HTR-8/SVneo (cell line): ENCODE measurements at regions not wholly inside any gene's neighbourhood (a gene's known extent, or its start where the extent isn't known, plus 50 kb on each side); places are given as distances from the start of the nearest gene placed in this dataset.

Source experiments
- DNase-seq: peaks from one replicate; pipeline ENCODE4 v3.0.0; 2011; ENCODE audit warnings: low spot score, mixed read lengths; ENCODE audit not compliant: insufficient read length
- FAIRE-seq: peaks from 2 replicates; lab custom pipeline; 2011; peaks lifted over from hg19 to GRCh38; lab: Jason Lieb, UNC

DNA sequence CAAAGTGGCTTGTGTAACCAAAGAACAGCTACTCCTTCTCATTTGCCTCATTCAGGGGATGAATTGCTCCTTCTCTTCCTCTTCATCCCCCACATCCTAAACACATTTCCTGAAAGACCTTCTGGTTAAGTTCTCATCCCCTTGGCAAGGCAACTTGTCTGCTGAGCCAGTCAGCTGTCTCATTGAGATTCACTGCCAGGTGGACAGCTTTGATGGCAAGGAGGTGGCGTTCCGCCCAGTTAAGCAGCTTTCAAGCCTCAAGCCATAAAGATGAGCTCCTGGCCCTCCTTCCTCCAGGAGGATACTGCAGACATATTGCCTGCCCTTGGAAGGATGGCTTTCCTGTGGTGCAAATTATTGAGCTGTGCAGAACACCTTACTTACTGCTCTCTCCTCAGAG, 448.6 kb upstream of the MPDZ start:
- no peak for FAIRE-seq
- no peak for DNase-seq

- no peak for FAIRE-seq
- DNase-seq: no peak
These were observed 447.3 kb upstream of the MPDZ start for GRCh38 chr9:13726746-13727145.

- no peak for FAIRE-seq
These were observed 446.0 kb upstream of the MPDZ start for GRCh38 chr9:13725516-13725915.

DNA sequence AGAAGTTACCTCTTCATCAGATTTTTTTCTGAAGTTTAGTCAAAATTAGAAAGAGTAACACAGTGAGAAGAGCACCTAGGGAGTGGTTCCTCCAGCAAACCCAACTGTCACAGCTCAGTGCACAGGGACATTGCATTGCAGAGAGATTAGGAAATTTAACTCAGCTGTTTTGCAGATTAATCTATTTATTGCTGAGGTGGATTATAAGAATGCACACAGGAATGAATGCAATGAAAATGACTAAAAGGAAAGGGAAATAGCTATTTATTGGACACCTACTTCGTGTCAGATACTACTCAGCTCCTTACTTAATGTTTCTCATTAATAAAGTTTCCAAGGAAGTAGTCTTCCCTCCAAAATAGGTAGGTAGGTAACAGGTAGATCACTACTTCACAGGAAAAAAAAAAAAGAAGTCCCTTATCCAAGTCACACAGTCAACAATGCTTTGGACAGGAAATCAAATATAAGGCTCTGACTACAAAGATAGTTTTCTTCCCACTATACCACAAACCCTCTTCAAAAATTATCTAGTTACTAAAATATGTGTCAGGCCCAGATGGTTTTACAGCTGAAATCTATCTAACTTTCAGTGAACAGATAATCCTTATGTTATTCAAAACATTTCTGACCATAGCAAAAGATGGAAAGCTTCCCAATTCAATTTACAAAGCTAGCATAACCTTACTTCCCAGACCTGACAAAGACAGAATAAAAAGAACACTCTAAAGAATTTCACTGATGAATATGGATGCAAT, 442.2 kb upstream of the MPDZ start:
- no peak for DNase-seq
- FAIRE-seq: no peak

More at GRCh38 chr9:13725516-13725915, 446.0 kb upstream of the MPDZ start:
- no peak for DNase-seq

DNA sequence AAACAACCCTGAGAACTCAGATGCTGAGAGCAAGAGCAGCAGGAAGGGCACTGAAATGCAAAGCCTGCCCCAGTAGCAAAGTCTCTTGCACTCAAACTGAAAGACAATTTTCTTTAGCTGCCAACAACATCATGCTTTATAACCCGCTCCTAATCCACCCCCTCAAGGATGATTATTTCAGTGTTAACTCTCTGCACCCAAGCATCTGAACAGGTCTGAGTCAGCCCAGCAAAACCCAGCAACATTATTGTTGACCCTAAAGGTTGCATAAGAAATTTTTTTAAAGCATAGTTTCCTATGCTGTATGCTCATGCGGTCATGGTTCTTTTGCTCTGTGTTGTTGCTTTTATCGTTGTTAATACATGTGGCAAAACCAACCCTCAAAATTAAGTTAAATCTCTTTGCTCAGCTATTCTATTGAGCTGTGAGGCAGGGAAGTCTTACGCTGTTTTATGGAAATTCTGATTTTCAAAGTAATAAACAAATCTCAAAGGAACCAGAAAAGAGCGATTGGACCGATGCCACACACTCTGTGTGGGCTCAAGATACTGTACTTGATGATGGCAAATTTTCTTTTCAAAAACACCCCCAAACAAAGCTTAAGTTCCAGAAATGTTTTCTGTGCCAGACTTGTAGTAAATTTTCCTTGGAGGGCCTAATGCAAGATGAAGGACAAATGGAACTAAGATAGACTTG, 440.6 kb upstream of the MPDZ start:
- no peak for FAIRE-seq
- no peak for DNase-seq

DNA sequence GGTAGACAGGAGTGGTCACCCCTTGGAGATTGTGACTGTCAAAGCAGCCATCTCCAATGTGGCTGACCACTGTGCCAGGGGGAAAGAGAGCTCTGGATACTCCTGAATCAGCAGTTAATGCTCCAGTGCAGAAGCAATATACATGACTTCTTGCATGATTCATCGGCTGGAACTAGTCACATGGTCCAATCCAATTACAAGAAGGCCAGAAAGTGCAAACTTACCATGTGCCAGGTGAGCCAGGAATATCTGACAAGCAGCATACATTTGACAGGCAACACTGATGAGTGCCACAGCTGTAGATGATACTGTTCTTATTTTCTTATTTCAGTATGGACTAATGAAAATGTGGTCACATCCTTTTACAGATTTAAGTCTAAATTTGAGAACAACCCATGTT, 440.0 kb upstream of the MPDZ start:
- FAIRE-seq (no peak), DNase-seq (no peak)

GRCh38 chr9:13718539-13718938, 439.0 kb upstream of the MPDZ start:
- FAIRE-seq: no peak
- no peak for DNase-seq

DNA sequence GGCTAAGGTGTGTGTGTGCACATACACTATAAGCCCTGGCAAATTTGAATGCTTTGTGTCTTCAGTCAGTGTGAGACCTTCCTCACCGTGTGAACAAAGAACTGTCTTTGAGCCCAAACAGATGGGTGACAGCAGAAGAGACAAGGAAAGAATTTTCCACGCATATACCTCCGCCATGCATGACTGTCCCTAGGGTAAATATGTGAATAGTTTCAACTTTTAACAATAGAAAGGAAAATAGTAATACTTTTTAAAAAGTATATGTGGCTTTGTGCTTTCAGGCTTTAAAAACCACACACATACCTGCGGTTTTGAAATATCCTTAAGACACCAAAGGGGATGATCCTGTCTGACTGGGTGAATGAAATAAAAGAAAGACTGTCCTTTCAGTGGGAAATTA, 438.6 kb upstream of the MPDZ start:
- FAIRE-seq: no peak

DNA sequence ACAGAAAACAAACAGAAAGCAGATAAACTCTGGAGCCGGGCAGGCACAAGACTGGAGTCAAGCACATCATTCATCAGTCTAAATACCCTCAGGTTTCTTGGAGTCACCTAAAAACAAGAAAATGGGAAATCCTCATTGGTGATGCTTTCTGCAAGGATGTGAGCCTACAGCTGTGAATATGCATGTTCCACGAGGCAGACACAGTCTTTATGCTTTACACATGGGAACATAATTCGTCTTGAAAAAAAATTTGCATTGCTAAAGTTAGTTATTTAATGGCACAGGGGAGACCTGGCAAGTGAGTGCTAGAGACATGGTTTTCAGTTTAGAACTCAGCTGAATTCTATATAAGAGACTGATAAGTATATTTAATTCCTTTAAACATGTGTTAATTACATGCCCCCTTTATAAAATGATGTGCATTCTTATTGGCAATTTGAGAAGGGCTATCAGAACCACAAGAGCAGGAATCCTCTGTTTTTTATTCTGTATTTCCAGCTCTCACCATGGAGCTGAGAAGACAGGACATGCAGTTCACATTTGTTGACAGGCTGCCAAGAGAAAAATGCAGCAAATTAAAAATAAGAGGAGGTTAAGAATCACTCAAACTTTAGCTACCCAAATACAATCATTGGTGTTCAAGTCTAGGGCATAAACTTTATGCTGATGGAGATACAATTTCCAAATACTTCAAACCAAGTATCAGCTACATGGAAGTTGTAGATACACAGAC, 438.0 kb upstream of the MPDZ start:
- DNase-seq (no peak), FAIRE-seq (no peak)

More for the DNA sequence above, 438.6 kb upstream of the MPDZ start:
- no peak for DNase-seq

DNA sequence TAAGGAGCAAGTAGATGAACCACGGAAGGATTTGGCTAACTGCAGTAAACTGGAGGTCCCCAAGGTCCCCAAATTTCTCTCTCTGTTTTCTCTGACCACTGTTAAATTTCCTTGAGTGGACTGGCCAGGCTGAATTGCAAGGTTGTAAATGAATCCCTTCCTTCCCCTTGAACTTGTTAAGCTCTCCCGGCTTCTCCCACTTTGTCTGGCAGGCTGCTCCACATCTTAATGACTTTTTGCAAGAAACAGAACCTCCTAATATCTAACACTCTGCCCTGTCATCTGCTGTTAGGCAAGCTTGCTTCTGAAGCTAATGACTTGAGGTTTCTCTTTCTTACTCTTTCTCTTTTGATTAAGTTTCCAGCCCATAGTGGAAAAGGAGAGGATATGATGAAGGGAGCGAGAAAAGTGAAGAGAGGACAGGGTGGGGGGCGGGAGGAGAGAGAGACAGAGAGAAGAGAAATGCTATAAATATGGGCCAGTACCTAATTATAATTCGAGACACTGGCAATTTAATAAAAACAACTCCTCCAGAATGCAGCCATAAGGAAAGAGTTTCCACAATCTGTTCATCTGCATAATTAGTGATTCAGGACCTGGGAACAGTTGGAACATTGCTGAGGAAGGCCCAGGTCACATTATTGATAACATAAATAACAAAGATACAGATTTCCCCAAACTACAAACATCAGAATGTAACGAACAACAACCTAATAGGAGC, 437.3 kb upstream of the MPDZ start:
- FAIRE-seq (no peak), DNase-seq (no peak)

GRCh38 chr9:13716090-13716489, 436.6 kb upstream of the MPDZ start:
- FAIRE-seq (no peak), DNase-seq (no peak)

DNA sequence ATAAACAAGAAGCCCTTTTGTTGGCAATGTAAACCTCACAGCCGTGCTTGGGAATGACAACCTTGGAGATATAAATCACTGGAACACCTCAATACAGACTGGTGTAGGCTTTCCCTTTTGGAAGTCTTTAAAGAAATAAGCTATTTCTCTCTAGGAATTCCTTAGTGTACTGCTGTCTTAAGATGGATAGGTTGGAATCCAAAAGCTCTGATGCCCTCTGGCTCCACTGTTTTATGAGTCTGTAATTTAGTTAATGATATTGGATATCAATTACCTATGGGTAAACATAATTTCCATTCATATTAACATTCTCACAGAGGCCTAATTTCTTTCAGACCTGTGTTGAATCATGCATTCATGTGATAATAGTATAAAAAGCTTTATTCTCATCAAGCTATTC, 435.9 kb upstream of the MPDZ start:
- no peak for FAIRE-seq
- no peak for DNase-seq

DNA sequence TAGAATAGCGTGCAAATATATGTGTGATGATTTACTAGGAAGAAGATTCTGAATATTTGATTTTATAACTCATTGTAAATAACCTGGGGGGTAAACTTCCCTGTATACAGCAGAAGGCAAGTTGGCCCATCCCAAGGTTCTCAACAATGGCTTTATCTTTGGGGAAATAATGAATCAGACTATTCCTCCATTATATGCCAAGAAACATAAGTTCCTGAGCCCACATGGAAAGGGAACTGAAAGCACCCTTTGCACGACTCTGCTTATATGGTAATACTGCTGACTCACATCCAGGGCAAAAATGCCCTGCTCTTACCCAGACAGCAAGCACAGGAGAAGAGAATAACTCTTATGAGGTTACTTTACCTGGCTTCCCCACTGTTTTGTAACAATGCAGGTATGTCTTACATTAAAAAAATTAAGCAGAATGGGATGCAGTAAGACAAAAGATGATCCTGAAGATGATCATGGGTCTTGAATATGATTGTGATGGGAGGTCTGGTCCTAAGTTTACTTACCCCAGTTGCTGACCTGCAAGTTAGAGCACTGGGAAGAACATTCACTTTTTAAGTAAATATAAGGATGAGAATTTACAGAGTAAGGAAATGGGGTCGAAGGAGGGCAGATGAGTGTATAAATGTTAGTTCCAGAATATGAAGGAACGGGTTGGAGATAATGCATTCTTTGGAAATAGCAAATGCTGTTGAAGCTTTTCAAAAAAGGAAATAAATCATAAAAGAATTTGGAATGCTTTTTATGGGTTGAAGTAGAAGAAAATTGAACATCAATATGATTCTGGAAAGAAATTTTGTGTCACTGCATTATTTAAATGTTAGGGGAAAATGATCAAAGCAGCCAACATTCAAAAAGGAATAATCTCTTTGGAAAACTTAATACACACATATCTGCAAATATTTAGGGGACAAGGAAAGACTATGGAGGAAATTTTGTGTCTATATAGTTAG, 428.4 kb upstream of the MPDZ start:
- no peak for DNase-seq
- no peak for FAIRE-seq

GRCh38 chr9:13705918-13706317, 426.4 kb upstream of the MPDZ start:
- FAIRE-seq (no peak), DNase-seq (no peak)

DNA sequence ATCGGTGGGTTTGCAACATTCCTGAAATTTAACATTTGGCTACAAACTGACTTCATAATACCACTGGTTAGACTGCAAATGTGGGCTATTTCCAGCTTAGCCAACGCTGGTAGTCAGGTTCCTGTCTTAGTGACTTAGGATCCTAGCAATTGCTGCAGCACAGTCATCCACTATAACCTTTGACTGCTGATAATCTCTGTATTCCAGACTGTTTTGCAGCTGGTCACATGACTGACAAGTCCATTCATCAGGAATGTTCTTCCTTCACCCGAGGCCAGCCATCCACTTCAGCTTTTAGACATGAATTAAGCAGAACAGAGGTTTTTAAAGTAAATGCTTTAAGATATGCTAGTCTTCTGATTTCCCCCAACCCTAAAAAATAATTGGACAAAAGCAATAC, 425.9 kb upstream of the MPDZ start:
- DNase-seq: no peak
- no peak for FAIRE-seq

GRCh38 chr9:13690595-13690994, 411.1 kb upstream of the MPDZ start:
- DNase-seq: no peak
- FAIRE-seq: no peak

DNA sequence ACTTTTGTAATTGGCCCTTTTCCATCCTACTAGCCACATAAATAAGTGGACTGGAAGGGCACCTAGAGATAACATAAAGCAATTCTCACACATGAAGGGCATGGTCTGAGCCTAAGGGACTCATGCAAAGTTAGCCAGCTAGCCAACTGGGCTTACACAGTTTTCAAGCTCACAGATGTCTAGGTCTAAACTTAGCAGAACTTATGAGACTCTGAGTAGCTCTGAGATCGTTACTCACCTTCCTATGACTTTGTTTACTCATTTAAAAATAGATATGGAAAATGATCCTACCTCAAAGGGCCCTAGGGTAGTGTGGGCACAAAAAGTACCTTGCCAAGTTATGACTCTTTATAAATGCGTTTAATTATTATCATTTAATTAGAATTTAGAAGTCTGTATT, 410.4 kb upstream of the MPDZ start:
- FAIRE-seq: no peak
- no peak for DNase-seq

DNA sequence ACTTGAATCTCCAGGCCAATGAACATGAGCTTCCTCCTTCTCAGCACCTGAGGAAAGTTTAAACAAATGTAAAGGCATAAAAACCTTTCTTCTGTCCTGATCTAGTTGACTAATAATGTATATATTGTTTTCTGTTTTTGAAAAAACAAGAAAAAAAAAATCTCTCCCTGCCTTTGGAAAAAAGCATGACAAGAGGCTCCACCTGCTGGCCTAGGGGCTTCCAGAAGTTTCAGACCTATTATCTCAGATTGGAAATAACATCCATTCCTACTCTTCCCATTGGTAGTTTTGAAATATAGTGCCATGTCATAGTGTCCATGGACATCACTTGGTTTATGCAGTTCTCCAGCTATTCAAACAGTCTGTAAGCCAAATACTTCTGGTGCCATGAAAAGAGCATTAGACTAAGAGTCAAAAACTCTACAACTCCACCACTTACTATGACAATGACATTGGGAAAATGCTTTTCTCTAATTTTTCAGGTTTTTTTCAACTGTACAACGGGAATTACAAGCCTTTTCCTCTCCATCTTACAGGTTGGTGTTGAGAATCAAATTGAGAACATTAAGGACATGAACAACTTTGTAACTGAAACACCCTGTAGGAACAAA, 409.6 kb upstream of the MPDZ start:
- DNase-seq: no peak
- no peak for FAIRE-seq
